ENCODE measurements at regions not wholly inside any gene's neighbourhood (a gene's known extent, or its start where the extent isn't known, plus 50 kb on each side); places are given as distances from the start of the nearest gene placed in this dataset.

- Histone ChIP-seq H2BK20ac (ENCODE audit: low read length) (no peak overlapping the region), H3K4ac (replicated peaks; ENCODE audit: insufficient read length, low read depth, low read length) (no peak overlapping the region), H3K27ac (ENCODE audit: low read depth, low read length) (no peak overlapping the region), H2BK12ac (ENCODE audit: low read depth, low read length) (no peak overlapping the region), H2BK120ac (replicated peaks; ENCODE audit: low read depth, low read length) (no peak overlapping the region), H3K9me3 (ENCODE audit: insufficient read depth in 2 of 2, low read depth in 1 of 2, low read length in 1 of 2) (no peaks in the 10 kb centered on the region), H3K14ac (ENCODE audit: insufficient read length) (no peak overlapping the region), H3K9ac (replicated peaks in 1 of 4; ENCODE audit: extremely low read depth in 1 of 4, low read depth in 3 of 4, low read length in 3 of 4) (no peak overlapping the region), H3K23me2 (ENCODE audit: low read depth, low read length) (no peaks in the 10 kb centered on the region), H3K79me1 (ENCODE audit: low read depth, low read length) (no peaks in the 10 kb centered on the region), H3K4me3 (ENCODE audit: extremely low read depth in 1 of 4, insufficient read depth in 2 of 4, low read depth in 3 of 4, low read length in 4 of 4) (no peak overlapping the region), H3K56ac (replicated peaks; ENCODE audit: insufficient read length, low read depth, low read length) (no peak overlapping the region), H3K18ac (ENCODE audit: extremely low read depth, low read length) (no peak overlapping the region), H4K8ac (ENCODE audit: extremely low read depth, insufficient read depth, low read length) (no peak overlapping the region), H2AK5ac (ENCODE audit: low read depth, low read length) (no peak overlapping the region), H3K36me3 (ENCODE audit: control insufficient read depth in 2 of 4, insufficient read depth in 4 of 4, low read length in 3 of 4) (no peaks in the 10 kb centered on the region), H2BK5ac (ENCODE audit: low read depth, low read length) (no peak overlapping the region), H3K27me3 (replicated peaks in 1 of 4; ENCODE audit: control insufficient read depth in 3 of 4, extremely low read depth in 1 of 4, insufficient read depth in 3 of 4, low read length in 3 of 4) (no peaks in the 10 kb centered on the region), H2BK15ac (ENCODE audit: low read length) (no peak overlapping the region), H4K91ac (replicated peaks; ENCODE audit: insufficient read length, low read length) (no peak overlapping the region), H4K5ac (ENCODE audit: insufficient read length, low read depth, low read length) (no peak overlapping the region), H3K4me2 (ENCODE audit: insufficient read depth in 1 of 2, low read depth in 2 of 2, low read length in 2 of 2) (no peak overlapping the region), H3K23ac (ENCODE audit: insufficient read length) (no peak overlapping the region), H4K20me1 (replicated peaks in 1 of 2; ENCODE audit: control insufficient read depth in 1 of 2, insufficient read depth in 2 of 2, low read length in 2 of 2) (no peaks in the 10 kb centered on the region), H3K4me1 (replicated peaks in 1 of 4; ENCODE audit: control insufficient read depth in 3 of 4, insufficient read depth in 4 of 4, low read length in 3 of 4) (no peaks in the 10 kb centered on the region), H3K79me2 (ENCODE audit: control insufficient read depth in 1 of 2, insufficient read depth in 2 of 2, low read length in 2 of 2) (no peaks in the 10 kb centered on the region), H2AFZ (ENCODE audit: low read length) (no peak overlapping the region)
- POLR2A ChIA-PET (ENCODE audit: partially characterized antibody), result no interaction called here
- FAIRE-seq, result no peak
- WGBS, 2 experiments (ENCODE audit: extremely low coverage in 1 of 2, insufficient coverage in 1 of 2, insufficient read length in 1 of 2, insufficient replicate concordance in 2 of 2, low coverage in 1 of 2, low lambda C conversion rate in 2 of 2, missing lambda C conversion rate in 1 of 2), result 92% methylated on average over 1 of the region's 1 CpG; no CpG with 5 or more reads in 1 of the 2 experiments
- CTCF ChIA-PET (ENCODE audit: partially characterized antibody), result no interaction called here
- no peak for DNase-seq (ENCODE audit: low read depth in 1 of 2, low spot score in 2 of 2)
- TF ChIP-seq SP1 (IDR thresholded peaks at IDR 0.05; ENCODE audit: low read depth, low read length) (no peak), NANOG (IDR thresholded peaks at IDR 0.05; ENCODE audit: insufficient read depth, low read depth, low read length, poor library complexity, severe bottlenecking) (no peak), CTBP2 (IDR thresholded peaks at IDR 0.05; ENCODE audit: borderline replicate concordance, insufficient read depth, insufficient read length, low read length) (no peak), JUND (IDR thresholded peaks at IDR 0.05; ENCODE audit: low read length) (no peak)
- TF ChIP-seq, protein P1, sequence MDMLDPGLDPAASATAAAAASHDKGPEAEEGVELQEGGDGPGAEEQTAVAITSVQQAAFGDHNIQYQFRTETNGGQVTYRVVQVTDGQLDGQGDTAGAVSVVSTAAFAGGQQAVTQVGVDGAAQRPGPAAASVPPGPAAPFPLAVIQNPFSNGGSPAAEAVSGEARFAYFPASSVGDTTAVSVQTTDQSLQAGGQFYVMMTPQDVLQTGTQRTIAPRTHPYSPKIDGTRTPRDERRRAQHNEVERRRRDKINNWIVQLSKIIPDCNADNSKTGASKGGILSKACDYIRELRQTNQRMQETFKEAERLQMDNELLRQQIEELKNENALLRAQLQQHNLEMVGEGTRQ (IDR thresholded peaks at IDR 0.05; ENCODE audit: low read length), result no peak
These were observed 363.6 kb upstream of the POU3F2 start for GRCh38 chr6:98470821-98471220.
